Posterior cingulate gyrus (tissue), 11 donors: ENCODE measurements at regions not wholly inside any gene's neighbourhood (a gene's known extent, or its start where the extent isn't known, plus 50 kb on each side); places are given as distances from the start of the nearest gene placed in this dataset.

Source experiments
- DNase-seq, 10 donors: peaks; one replicate each; pipeline versions ENCODE4 v3.0.0 to v3.0.0-alpha.2; 2020 to 2021; ENCODE audit warnings: mixed read lengths in 3 of 10
- intact Hi-C: fragments of 100-400 bp; cut with DNase I; formaldehyde crosslinking; loops from one replicate; pipeline ENCODE4 v1.15.1; 2023

DNA sequence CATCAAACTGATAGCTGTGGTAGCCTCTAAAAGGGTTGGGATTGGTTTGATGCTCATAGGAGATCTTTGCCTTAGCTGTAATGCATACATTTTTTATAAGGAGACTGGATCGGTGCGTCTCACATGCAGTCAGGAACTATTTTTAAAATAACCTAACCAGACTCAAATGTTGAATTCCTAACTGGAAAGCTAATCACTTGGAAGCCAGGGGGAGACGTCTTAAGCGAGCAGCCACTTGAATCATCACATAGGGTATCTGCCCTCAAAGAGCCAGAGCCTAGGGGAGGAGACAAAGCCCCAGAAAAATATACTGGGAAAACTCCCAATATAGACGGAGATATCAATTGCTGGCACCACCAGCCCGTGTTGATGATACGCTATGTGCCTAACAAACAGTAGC, 61.7 kb upstream of the PUM1 start:
- intact Hi-C loops, result no loop called here
- no peak for DNase-seq

DNA sequence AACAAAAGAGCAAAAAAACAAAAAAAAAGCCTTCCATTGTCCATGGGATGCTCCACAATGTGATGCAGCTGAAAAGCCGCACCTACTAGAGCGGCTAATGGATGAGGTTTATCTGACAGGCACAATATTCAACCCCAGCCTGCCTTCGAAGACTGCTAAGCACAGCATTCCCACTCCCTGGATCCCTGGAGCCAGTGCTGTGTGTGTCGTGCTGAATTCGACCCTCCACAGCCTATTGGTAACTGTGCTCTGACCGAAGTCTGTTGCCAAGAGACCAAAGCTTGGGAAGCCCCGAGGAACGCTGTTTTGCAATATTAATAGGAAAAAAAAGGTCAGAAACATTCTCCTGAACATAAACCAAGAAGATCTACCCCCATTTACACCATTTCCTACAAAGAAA, 57.2 kb upstream of the PUM1 start:
- peak in 2 of 10 donors; percentile 5 to 55 for DNase-seq
- intact Hi-C loops, result no loop called here

DNA sequence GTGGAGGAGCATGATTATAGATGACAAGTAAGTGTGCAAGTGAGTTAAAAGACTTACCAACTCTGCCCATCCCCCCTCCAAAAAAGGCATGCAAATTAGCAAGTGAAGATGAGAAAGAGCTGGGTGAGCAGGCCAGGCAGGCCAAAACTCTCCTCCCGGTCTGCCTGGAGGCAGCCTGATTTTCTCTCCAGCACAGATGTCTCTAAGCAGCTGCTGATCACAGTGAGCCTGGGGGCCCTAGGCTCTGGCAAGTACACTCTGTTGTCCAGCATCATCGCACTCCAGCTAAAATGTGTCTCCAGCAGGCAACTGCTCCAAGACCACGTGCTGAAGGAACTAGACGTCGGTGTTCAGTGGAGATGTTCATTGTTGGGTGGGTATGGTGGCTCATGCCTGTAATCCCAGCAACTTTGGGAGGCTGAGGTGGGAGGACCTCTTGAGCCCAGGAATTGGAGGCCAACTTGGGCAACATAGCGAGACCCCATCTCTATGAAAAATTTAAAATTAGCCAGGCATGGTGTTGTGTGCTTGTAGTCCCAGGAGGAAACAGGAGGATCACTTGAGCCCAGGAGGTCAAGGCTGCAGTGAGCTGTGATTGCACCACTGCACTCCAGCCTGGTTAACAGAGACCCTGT, 56.7 kb upstream of the PUM1 start:
- peak in 2 of 10 donors; percentile 32 to 71 for DNase-seq
- intact Hi-C loops, result no loop called here

DNA sequence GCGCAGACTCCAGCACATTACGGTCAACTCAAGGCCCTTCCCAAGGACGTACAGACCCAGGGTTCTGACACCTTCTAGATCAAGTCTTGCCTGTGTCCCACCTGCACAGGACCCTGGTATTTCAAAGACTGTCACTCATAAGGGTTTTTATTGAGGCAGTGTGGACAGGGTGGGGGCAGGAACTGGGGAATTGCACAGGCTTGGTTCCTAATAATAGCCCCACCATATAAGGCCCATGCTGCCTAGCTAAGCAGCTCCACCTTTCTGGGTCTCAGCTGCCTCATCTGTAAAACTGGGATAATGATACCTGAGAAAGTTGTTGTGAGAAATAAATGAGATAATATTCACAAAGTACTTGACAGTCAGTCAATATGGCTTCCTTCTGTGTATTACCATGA, 55.3 kb upstream of the PUM1 start:
- DNase-seq, result peak in 1 of 10 donors; percentile 10
- intact Hi-C loops, result no loop called here

DNA sequence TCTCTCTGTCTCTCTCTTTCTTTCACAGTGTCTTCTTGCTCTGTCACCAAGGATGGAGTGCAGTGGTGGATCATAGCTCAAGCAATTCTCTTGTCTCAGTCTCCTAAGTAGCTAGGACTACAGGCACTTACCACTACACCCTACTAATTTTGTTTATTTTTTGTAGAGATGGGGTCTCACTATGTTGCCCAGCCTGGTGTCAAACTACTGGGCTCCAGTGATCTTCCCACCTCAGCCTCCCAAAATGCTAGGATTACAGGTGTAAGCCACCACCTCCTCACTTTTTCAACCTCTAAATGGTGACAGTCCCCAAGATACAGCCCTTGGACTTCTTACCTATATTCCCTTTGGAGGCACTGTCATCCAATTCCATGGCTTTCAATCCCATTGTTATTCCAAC, 50.5 kb upstream of the PUM1 start:
- no peak for DNase-seq
- intact Hi-C loops, result no loop called here
